Activated CD4-positive, alpha-beta T cell treated with anti-CD3 and anti-CD28 coated beads, Interleukin-2, amount 10 ng/mL, durations not matched to agents 7 days and 5 days (primary cell): ENCODE measurements at regions not wholly inside any gene's neighbourhood (a gene's known extent, or its start where the extent isn't known, plus 50 kb on each side); places are given as distances from the start of the nearest gene placed in this dataset.

Source experiments
- CTCF ChIA-PET: fragments of 350-600 bp; sonication (Branson Sonifier 250); formaldehyde crosslinking; loops from one replicate; lab custom pipeline; 2021; ENCODE audit warnings: antibody characterized with exemption; lab: Charles Lee
- POLR2A ChIA-PET: fragments of 350-600 bp; sonication (Branson Sonifier 250); formaldehyde crosslinking; loops from one replicate; lab custom pipeline; 2021; ENCODE audit warnings: antibody characterized with exemption; lab: Charles Lee
- DNase-seq: peaks from one replicate; pipeline ENCODE4 v3.0.0-alpha.2; 2020
- H3K27ac Mint-ChIP-seq: one replicate; pipeline ENCODE4 v1.8.0; 2021; ENCODE audit warnings: mild to moderate bottlenecking, moderate library complexity, mixed read lengths
- H3K27me3 Mint-ChIP-seq: one replicate; pipeline ENCODE4 v1.8.0; 2021; ENCODE audit warnings: mixed read lengths
- H3K36me3 Mint-ChIP-seq: one replicate; pipeline ENCODE4 v1.8.0; 2021; ENCODE audit warnings: low read depth, mixed read lengths
- H3K4me1 Mint-ChIP-seq: one replicate; pipeline ENCODE4 v1.8.0; 2021; ENCODE audit warnings: mixed read lengths
- H3K4me3 Mint-ChIP-seq: one replicate; pipeline ENCODE4 v1.8.0; 2021; ENCODE audit warnings: mild to moderate bottlenecking, moderate library complexity, mixed read lengths
- H3K9me3 Mint-ChIP-seq: one replicate; pipeline ENCODE4 v1.8.0; 2021; ENCODE audit warnings: mixed read lengths

DNA sequence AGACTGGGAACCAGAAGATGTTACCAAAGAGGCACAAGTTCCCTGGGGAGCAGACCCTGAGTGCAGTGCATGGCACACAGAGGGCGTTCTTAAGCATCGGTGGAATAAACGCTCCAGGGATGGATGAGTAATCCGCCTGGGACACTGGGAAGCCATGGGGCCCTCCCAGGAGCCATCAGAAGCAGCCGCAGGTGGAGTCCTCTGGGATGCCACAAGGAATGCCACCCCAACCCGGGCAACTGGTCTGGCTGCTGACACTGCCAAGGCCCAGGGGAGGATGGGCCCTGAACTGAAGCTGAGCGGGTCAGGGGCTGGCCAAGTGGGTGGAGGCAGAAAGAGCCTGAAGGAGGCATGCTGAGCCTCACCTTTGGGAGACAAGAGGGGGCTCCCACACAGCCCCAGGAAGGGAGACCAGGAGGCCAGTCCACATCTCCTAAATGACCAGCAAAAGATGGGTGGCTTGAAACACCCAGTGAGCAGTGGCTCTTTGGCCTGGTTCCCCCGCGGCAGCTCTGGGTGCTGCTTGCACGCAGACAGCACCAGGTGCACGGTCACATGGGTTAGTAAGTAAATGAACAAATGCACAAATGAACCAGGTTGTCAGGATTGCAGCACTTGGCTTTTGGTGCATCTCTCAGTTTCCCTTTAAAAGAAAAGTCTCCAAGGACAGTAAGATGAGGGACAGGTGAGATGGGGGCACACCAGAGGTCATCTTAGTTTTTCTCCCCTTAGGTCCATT lies 141.3 kb upstream of the ZMIZ1 start:
- Mint-ChIP-seq H3K4me3 (no peak overlapping the region), H3K36me3 (no peaks in the 10 kb centered on the region), H3K4me1 (no peaks in the 10 kb centered on the region), H3K9me3 (no peaks in the 10 kb centered on the region), H3K27me3 (no peaks in the 10 kb centered on the region), H3K27ac (no peak overlapping the region)
- ChIA-PET POLR2A (interaction anchor here (0.6 kb wide), 1 partner anchor 1016 kb away, joined by 3 read pairs; no protein-coding TSS in a partner anchor), CTCF (no interaction called here)
- DNase-seq, result no peak

DNA sequence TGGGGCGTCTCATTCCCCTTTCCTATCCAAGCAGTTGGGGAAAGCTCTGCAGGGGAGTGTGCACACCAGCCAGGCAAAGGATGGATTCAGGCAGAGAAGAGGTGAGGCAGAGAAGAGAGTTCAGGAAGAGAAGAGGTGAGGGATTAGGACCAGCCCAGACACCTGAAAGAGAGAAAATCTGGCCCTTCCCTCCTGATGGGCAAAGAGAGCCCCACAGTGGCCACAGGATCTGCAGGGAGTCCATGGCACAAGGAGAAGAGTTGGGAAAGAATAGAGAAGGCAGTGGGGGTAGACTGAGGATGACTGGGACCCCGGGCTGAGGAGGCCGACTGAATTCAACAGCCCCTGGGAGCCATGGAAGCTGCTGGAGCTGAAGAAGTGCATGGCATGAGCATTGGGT lies 140.4 kb upstream of the ZMIZ1 start:
- Mint-ChIP-seq H3K27me3 (no peaks in the 10 kb centered on the region), H3K36me3 (no peaks in the 10 kb centered on the region), H3K4me3 (no peak overlapping the region), H3K4me1 (no peaks in the 10 kb centered on the region), H3K9me3 (no peaks in the 10 kb centered on the region), H3K27ac (no peak overlapping the region)
- no peak for DNase-seq
- ChIA-PET POLR2A (no interaction called here), CTCF (no interaction called here)

DNA sequence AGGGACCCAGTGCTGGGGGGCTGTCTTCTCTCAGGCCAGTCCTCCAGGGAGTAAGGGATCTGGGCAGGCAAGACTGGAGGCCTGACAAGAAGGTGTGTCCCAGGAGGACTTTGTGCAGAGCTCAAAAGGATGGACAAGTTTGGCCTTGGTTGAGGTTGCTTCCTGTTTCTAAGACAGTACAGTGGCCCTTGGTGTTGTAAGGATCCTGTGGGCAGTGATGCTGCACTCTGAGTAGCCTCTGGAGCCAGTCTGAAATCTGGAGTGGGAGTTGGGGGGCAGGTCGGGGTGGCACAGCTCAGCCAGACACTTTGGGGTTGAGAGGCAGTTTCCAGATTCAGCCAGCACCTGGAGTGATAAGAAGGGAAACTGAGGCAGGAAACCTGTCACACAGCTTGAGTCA lies 139.2 kb upstream of the ZMIZ1 start:
- no peaks in the 10 kb centered on the region for H3K27me3 Mint-ChIP-seq
- no peaks in the 10 kb centered on the region for H3K36me3 Mint-ChIP-seq
- no peak overlapping the region for H3K27ac Mint-ChIP-seq
- H3K9me3 Mint-ChIP-seq, result no peaks in the 10 kb centered on the region
- ChIA-PET POLR2A (no interaction called here), CTCF (no interaction called here)
- no peak overlapping the region for H3K4me3 Mint-ChIP-seq
- DNase-seq, result no peak
- H3K4me1 Mint-ChIP-seq, result no peaks in the 10 kb centered on the region

DNA sequence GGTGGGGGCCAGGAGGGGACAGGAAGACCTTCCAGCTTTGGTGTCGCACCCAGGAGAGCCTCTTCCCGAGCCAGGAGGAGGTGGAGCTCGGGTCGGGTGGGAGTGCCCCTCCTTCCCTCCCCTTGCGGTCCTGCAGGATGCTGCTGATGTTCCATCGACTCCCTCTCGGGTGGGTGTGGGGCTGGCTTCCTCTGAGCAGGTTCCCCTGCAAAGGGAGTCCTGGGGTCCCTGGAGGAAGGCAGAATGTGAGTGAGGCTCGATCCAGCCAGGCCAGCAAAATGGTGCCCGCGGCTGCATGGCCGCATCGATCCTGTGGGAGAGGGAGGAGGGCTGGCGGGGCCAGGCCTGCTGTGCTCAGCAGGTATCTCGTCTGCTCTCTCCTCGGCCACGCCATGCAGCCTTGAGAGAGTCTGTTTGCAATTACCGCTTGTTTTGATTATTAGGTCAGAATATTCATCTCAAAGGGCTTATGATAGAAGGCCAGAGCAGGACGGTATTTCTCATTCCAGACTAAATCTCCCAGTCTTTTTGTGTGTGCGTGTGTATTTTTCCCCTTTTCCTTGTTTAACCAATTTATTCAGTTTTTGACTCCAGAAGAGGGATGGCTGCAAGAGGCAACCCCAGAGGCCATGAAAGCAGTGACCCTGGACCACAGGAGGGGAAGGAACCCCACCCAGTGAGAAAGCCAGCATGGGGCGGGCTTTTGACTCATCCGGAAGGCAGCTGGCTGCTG lies 137.3 kb upstream of the ZMIZ1 start:
- DNase-seq, result no peak
- Mint-ChIP-seq H3K36me3 (no peaks in the 10 kb centered on the region), H3K27ac (no peak overlapping the region), H3K9me3 (no peaks in the 10 kb centered on the region), H3K27me3 (no peaks in the 10 kb centered on the region), H3K4me1 (no peaks in the 10 kb centered on the region), H3K4me3 (no peak overlapping the region)
- ChIA-PET CTCF (no interaction called here), POLR2A (no interaction called here)

DNA sequence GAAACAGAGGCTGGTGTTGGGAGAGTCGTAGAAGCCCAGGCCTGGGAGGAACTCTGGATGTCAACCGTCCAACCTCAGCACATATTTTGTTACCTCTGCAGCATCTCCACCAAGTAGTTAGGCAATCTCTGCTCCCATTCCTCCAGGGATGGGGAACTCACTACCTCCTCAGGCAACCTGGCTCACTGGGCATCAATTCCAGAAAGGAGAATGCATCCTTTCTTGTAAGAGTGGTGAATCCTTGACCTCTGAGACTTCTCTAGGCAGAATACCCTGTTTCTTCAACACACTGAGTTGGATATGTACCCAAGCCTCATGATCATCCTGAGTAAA lies 136.7 kb upstream of the ZMIZ1 start:
- Mint-ChIP-seq H3K4me1 (no peaks in the 10 kb centered on the region), H3K36me3 (no peaks in the 10 kb centered on the region), H3K27me3 (no peaks in the 10 kb centered on the region), H3K4me3 (no peak overlapping the region), H3K27ac (no peak overlapping the region), H3K9me3 (no peaks in the 10 kb centered on the region)
- no peak for DNase-seq
- ChIA-PET POLR2A (no interaction called here), CTCF (no interaction called here)

DNA sequence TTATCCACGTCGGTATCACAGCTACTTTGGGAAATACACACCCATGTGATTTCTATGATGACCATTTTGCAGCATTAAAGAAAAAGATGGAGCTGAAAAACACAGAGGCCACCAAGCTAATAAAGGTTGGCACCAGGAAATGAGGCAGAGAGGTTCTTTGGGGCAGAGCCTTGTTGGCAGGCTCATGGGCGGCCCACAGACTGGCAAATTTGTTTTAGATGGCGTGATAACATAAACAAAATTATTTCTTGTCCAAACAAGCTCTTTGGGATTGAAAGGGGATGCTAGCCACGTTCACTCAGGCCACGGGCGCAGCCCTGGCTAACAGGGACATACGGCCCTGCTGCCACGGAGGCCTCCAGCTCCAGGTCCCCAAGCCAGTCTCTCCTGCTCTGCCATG lies 135.9 kb upstream of the ZMIZ1 start:
- POLR2A ChIA-PET, result no interaction called here
- Mint-ChIP-seq H3K4me3 (no peak overlapping the region), H3K9me3 (no peaks in the 10 kb centered on the region), H3K4me1 (no peaks in the 10 kb centered on the region), H3K27ac (no peak overlapping the region), H3K36me3 (no peaks in the 10 kb centered on the region), H3K27me3 (no peaks in the 10 kb centered on the region)
- CTCF ChIA-PET, result interaction anchor here (1.1 kb wide), 1 partner anchor 17 kb away, joined by 4 read pairs; no protein-coding TSS in a partner anchor
- DNase-seq, result no peak

DNA sequence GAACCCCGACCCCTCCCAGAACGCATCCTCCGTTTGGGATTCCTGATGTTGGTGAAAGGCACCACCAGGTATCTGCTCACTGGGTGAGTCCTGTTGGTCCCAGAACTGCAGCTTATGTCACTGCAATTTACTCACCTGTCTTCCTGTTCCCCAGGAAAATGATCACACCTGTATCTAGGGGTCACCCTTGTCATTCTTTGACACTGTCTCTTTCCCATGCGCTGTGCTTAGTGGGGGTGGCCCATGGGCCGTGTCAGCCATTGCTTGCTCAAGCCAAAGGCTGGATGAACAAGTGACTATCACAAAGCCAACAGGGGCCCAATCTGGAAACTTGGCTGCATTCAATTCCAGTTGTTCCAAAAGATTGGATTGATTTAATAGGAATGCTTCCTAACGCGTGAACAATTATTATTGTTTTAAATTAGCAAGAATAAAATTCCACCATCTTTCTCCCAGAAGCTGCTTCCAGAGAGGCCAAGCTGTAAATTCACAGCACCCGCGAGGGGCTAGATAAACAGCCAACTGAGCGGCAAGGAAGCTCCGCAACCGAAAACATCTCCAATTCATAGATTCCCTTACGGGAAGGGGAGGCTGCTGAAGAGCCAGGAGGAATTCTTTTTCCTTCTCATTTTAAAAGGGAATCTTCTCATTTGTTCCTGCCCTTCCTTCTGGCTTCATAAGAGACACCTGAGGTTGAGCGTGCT lies 134.8 kb upstream of the ZMIZ1 start:
- POLR2A ChIA-PET, result no interaction called here

DNA sequence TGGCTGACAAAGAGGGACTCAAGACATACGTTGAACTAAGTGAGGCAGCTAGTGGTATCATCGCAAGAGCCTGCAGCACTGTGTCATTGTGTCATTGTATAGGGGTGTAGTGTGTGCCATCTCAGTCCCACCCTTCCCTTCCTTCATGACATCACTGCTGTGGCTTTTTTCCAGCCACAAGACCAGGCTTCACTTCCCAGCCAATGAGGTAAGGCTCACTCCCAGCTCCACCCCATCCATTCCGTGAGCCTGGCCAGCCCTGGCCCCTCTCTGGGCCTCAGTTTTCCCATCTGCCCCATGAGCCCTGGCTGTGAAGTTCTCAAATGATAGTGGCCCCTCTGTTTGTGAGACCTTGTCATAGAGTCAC lies 134.3 kb upstream of the ZMIZ1 start:
- DNase-seq, result no peak
- Mint-ChIP-seq H3K4me1 (no peaks in the 10 kb centered on the region), H3K27ac (no peak overlapping the region), H3K27me3 (no peaks in the 10 kb centered on the region), H3K4me3 (no peak overlapping the region), H3K9me3 (no peaks in the 10 kb centered on the region), H3K36me3 (no peaks in the 10 kb centered on the region)
- ChIA-PET CTCF (no interaction called here), POLR2A (no interaction called here)

More for the DNA sequence above, 134.8 kb upstream of the ZMIZ1 start:
- H3K9me3 Mint-ChIP-seq, result no peaks in the 10 kb centered on the region
- no peak overlapping the region for H3K27ac Mint-ChIP-seq
- CTCF ChIA-PET, result no interaction called here
- H3K27me3 Mint-ChIP-seq, result no peaks in the 10 kb centered on the region
- H3K36me3 Mint-ChIP-seq, result no peaks in the 10 kb centered on the region
- no peak for DNase-seq
- H3K4me3 Mint-ChIP-seq, result no peak overlapping the region
- no peaks in the 10 kb centered on the region for H3K4me1 Mint-ChIP-seq

DNA sequence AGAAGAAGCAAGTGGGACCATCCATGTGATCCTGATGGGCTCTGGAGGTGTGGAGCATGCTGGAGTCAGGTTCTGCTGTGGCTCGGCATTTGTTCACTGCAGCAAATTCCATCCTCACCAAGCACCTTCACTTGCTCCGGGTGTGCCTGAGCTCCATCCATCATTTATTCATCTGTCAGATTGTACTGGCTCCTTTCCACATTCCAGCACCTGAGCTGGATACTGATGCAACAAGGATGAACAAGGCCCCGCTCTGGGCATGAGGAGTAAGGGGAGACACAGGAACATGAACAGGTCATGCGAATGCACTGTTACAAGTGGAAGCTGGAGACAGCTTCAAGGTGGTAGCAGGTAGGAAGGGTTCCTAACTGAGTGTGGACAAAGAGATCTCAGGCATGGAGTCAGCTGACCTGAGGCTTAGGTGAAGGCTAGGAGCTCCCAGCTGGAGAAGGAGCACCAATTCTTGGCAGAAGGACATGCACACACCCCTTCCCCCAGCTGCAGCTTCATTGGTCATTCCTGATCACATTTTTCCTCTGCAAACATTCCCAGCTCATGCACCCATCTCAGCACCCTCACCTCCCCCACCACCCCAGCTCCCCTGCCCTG lies 133.7 kb upstream of the ZMIZ1 start:
- Mint-ChIP-seq H3K4me3 (no peak overlapping the region), H3K27me3 (no peaks in the 10 kb centered on the region), H3K36me3 (no peaks in the 10 kb centered on the region), H3K27ac (no peak overlapping the region), H3K4me1 (no peaks in the 10 kb centered on the region), H3K9me3 (no peaks in the 10 kb centered on the region)
- ChIA-PET POLR2A (no interaction called here), CTCF (no interaction called here)
- DNase-seq, result no peak

DNA sequence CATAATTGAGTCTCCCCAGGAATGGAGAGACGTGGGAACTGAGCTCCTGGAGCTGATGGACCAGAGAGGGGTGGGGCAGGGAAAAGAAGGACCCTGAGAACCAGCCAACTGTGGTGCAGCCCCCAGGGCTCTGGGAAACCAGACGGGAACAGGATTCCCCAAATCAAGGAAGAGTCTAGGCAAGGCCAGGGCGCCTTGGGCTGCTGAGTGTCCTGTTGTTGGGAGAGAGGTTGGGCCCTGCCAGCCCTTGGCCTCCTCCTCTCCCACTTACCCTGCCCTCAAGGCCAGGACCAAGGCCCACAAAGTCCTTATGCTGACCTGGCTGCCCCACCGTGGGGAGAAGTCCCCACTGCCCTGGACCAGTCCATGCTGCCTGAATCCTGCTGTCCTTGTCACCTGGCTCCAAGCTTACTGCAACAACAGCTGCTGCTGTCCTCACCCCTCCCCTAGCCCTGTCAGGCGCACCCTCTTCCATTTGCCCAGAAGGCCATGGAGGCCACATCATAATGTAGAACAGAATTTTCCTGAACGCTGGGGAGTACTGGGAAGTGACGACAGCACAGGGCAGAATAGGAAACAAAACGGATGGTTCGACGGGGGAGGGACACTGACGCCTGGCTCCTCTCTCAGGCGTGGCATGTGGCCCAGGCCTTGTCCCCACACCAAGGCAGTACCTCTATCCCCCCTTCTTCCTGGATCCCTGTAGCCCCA lies 132.9 kb upstream of the ZMIZ1 start:
- Mint-ChIP-seq H3K27ac (no peak overlapping the region), H3K27me3 (no peaks in the 10 kb centered on the region), H3K4me3 (no peak overlapping the region), H3K36me3 (no peaks in the 10 kb centered on the region), H3K4me1 (no peaks in the 10 kb centered on the region), H3K9me3 (no peaks in the 10 kb centered on the region)
- ChIA-PET POLR2A (no interaction called here), CTCF (interaction anchor here (1.0 kb wide), 1 partner anchor 260 kb away, joined by 3 read pairs; no protein-coding TSS in a partner anchor)
- no peak for DNase-seq

DNA sequence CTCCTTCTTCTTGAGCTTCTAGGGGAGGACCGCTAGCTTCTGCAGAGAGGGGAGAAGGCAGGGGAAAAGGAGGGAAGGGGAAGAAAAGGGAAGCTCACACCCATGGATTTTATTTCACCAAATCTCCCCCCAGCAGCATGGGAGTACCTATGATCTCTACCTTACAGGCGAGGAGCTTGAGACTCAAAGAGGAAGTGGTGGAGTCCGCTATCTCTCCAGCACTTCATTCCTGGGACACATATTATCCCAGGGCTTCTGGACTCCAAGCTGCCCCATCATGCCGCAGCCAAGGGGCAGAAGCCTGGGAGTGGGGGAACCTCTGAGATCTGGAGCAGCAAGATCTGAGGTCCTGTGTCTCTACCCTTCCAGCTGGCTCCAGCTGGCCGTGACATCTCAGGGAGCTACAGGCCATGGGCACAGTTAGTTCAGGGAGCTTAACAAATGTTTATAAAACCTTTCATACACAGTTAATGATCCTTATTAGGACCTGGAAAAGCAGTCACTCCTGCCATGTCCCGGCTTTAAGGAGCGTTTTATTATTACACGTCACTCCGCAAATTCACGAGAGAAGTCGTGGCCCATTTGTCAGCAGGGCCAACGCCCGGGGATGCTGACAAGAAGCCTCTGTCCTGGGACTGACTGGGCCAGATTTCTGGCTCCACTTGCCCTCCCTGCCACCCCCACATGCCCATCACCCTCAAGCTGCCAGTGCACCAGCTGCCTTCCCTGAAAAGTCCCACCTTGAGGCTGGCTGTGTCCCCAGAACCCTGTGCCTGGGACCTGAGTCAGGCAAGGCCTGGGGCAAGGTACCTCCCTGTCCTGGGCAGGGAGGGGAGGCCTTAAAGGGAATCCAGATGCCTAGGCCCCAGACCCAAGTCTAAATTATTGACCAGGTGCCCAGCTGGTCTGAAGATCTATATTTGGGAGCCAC lies 132.1 kb upstream of the ZMIZ1 start:
- H3K4me3 Mint-ChIP-seq, result no peak overlapping the region
- H3K27ac Mint-ChIP-seq, result no peak overlapping the region
- no peaks in the 10 kb centered on the region for H3K4me1 Mint-ChIP-seq
- no peak for DNase-seq
- no peaks in the 10 kb centered on the region for H3K9me3 Mint-ChIP-seq
- no peaks in the 10 kb centered on the region for H3K27me3 Mint-ChIP-seq
- CTCF ChIA-PET, result interaction anchor here (1.0 kb wide), 1 partner anchor 259 kb away, joined by 3 read pairs; no protein-coding TSS in a partner anchor
- POLR2A ChIA-PET, result no interaction called here
- H3K36me3 Mint-ChIP-seq, result no peaks in the 10 kb centered on the region

DNA sequence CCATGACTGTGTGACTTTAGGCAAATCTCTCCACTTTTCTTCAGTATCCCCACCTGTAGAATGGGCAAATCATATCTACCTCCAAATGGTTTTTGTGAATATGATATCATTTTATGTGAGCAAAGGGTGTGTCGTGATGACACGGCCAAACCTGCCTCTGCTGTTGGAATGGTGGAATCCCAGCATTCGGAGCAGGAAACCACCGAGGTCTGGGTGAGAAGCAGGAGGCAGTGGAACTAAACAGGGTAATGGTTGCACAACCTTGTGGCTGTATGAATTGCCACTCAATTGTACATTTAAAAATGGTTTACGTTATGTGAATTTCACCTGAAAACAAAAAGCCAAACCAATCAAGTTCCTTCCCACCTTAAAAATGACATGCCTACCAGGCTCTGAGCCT lies 131.4 kb upstream of the ZMIZ1 start:
- no peak overlapping the region for H3K4me3 Mint-ChIP-seq
- no peak overlapping the region for H3K27ac Mint-ChIP-seq

More for the DNA sequence above, 131.4 kb upstream of the ZMIZ1 start:
- H3K27me3 Mint-ChIP-seq, result no peaks in the 10 kb centered on the region
- H3K4me1 Mint-ChIP-seq, result no peaks in the 10 kb centered on the region
- no peaks in the 10 kb centered on the region for H3K36me3 Mint-ChIP-seq
- DNase-seq, result no peak
- POLR2A ChIA-PET, result no interaction called here
- H3K9me3 Mint-ChIP-seq, result no peaks in the 10 kb centered on the region
- CTCF ChIA-PET, result no interaction called here
